K562 (cell line): ENCODE measurements at regions not wholly inside any gene's neighbourhood (a gene's known extent, or its start where the extent isn't known, plus 50 kb on each side); places are given as distances from the start of the nearest gene placed in this dataset.
A peak's percentile ranks its signal among the peaks of the same experiment; 100 is the strongest.

ENCODE experiments used
- BCL6 ChIP-seq: fragments of 250-450 bp; sonication (Bioruptor Pico); IDR thresholded peaks from 2 replicates; pipeline ENCODE4 v1.4.0; 2020
- CC2D1A ChIP-seq: fragments of 450-650 bp; IDR thresholded peaks from 2 replicates; pipeline ENCODE4 v1.6.1; 2017; ENCODE audit warnings: mild to moderate bottlenecking
- CREM ChIP-seq: IDR thresholded peaks from 2 replicates; pipeline ENCODE4 v1.6.1; 2014; ENCODE audit warnings: antibody characterized with exemption, low read depth
- DPF2 ChIP-seq: fragments of 450-650 bp; IDR thresholded peaks from 2 replicates; pipeline ENCODE4 v1.6.1; 2016
- ESRRA ChIP-seq: fragments of 450-650 bp; IDR thresholded peaks from 2 replicates; pipeline ENCODE4 v1.6.1; 2014; ENCODE audit warnings: low read depth, mild to moderate bottlenecking, moderate library complexity, borderline replicate concordance
- FOXA1 ChIP-seq: fragments of 450-650 bp; IDR thresholded peaks from 2 replicates; pipeline ENCODE4 v1.6.1; 2016; ENCODE audit warnings: mild to moderate bottlenecking, borderline replicate concordance
- LCOR ChIP-seq: sonication (generic); formaldehyde crosslinking; IDR thresholded peaks from 2 replicates; pipeline ENCODE4 v1.8.0; 2022; ENCODE audit warnings: mild to moderate bottlenecking, missing genetic modification reagents
- LEF1 ChIP-seq: fragments of 450-650 bp; IDR thresholded peaks from 2 replicates; pipeline ENCODE4 v1.6.1; 2016; ENCODE audit warnings: mild to moderate bottlenecking
- NFATC3 ChIP-seq: fragments of 450-650 bp; IDR thresholded peaks from 2 replicates; pipeline ENCODE4 v1.6.1; 2017; ENCODE audit warnings: mild to moderate bottlenecking
- SMAD3 ChIP-seq: fragments of 450-650 bp; formaldehyde crosslinking; conservative IDR thresholded peaks from 2 replicates; pipeline ENCODE4 v1.4.0; 2020; ENCODE audit warnings: mild to moderate bottlenecking
- SPI1 ChIP-seq: IDR thresholded peaks from 2 replicates; pipeline ENCODE4 v1.6.1; 2011; ENCODE audit warnings: low read depth, low read length, control low read depth, borderline replicate concordance
- TF ChIP-seq, protein P1 (sequence below), 2 experiments: fragments of 450-650 bp; formaldehyde crosslinking in 1 of 2; IDR thresholded peaks; 2 replicates each; pipeline versions ENCODE4 v1.4.0 to v1.6.1; 2014 to 2020; ENCODE audit warnings: mild to moderate bottlenecking in 2 of 2, borderline replicate concordance in 1 of 2, low read depth in 1 of 2
- TF ChIP-seq, protein P2 (sequence below): sonication (generic); formaldehyde crosslinking; IDR thresholded peaks from 2 replicates; pipeline ENCODE4 v1.8.1; 2023; ENCODE audit warnings: mild to moderate bottlenecking, missing genetic modification reagents
- TF ChIP-seq, protein P3 (sequence below): fragments of 450-650 bp; IDR thresholded peaks from 2 replicates; pipeline ENCODE4 v1.6.1; 2016
- TF ChIP-seq, protein P4 (sequence below): fragments of 450-650 bp; IDR thresholded peaks from 2 replicates; pipeline ENCODE4 v1.6.1; 2016; ENCODE audit warnings: missing biosample characterization, missing genetic modification characterization
- TF ChIP-seq, protein P5 (sequence below), 2 experiments: fragments of 450-650 bp; IDR thresholded peaks; 2 replicates each; pipeline ENCODE4 v1.6.1; 2016

- TF ChIP-seq, protein P1, sequence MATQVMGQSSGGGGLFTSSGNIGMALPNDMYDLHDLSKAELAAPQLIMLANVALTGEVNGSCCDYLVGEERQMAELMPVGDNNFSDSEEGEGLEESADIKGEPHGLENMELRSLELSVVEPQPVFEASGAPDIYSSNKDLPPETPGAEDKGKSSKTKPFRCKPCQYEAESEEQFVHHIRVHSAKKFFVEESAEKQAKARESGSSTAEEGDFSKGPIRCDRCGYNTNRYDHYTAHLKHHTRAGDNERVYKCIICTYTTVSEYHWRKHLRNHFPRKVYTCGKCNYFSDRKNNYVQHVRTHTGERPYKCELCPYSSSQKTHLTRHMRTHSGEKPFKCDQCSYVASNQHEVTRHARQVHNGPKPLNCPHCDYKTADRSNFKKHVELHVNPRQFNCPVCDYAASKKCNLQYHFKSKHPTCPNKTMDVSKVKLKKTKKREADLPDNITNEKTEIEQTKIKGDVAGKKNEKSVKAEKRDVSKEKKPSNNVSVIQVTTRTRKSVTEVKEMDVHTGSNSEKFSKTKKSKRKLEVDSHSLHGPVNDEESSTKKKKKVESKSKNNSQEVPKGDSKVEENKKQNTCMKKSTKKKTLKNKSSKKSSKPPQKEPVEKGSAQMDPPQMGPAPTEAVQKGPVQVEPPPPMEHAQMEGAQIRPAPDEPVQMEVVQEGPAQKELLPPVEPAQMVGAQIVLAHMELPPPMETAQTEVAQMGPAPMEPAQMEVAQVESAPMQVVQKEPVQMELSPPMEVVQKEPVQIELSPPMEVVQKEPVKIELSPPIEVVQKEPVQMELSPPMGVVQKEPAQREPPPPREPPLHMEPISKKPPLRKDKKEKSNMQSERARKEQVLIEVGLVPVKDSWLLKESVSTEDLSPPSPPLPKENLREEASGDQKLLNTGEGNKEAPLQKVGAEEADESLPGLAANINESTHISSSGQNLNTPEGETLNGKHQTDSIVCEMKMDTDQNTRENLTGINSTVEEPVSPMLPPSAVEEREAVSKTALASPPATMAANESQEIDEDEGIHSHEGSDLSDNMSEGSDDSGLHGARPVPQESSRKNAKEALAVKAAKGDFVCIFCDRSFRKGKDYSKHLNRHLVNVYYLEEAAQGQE (IDR thresholded peaks at IDR 0.05; ENCODE audit: borderline replicate concordance), result peak; percentile 66; the same call in 1 of the 2 replicates
- TF ChIP-seq, protein P1 (CRISPR knock-in tag; IDR thresholded peaks at IDR 0.05; ENCODE audit: low read depth), result no peak
- peak; percentile 56; the same call in 1 of the 2 replicates for TF ChIP-seq SPI1
- peak; percentile 94 for TF ChIP-seq DPF2
- TF ChIP-seq CREM, result peak; percentile 79
- TF ChIP-seq, protein P2, sequence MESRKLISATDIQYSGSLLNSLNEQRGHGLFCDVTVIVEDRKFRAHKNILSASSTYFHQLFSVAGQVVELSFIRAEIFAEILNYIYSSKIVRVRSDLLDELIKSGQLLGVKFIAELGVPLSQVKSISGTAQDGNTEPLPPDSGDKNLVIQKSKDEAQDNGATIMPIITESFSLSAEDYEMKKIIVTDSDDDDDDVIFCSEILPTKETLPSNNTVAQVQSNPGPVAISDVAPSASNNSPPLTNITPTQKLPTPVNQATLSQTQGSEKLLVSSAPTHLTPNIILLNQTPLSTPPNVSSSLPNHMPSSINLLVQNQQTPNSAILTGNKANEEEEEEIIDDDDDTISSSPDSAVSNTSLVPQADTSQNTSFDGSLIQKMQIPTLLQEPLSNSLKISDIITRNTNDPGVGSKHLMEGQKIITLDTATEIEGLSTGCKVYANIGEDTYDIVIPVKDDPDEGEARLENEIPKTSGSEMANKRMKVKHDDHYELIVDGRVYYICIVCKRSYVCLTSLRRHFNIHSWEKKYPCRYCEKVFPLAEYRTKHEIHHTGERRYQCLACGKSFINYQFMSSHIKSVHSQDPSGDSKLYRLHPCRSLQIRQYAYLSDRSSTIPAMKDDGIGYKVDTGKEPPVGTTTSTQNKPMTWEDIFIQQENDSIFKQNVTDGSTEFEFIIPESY (CRISPR knock-in tag), result 0 out of 2 replicates have a peak, but pooled peaks have one; percentile 17
- TF ChIP-seq NFATC3, result peak; percentile 63; the same call in 1 of the 2 replicates
- peak; percentile 97 for TF ChIP-seq CC2D1A
- peak; percentile 60; the same call in 1 of the 2 replicates for TF ChIP-seq LEF1
- peak; percentile 46; the same call in 1 of the 2 replicates for TF ChIP-seq FOXA1
- TF ChIP-seq LCOR, result peak; percentile 72; the same call in 1 of the 2 replicates
- no peak for TF ChIP-seq BCL6 (CRISPR knock-in tag)
- peak; percentile 96 for TF ChIP-seq ESRRA
- TF ChIP-seq, protein P3, sequence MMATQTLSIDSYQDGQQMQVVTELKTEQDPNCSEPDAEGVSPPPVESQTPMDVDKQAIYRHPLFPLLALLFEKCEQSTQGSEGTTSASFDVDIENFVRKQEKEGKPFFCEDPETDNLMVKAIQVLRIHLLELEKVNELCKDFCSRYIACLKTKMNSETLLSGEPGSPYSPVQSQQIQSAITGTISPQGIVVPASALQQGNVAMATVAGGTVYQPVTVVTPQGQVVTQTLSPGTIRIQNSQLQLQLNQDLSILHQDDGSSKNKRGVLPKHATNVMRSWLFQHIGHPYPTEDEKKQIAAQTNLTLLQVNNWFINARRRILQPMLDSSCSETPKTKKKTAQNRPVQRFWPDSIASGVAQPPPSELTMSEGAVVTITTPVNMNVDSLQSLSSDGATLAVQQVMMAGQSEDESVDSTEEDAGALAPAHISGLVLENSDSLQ, result peak; percentile 86
- TF ChIP-seq SMAD3 (CRISPR knock-in tag), result 0 out of 2 replicates have a peak, but pooled peaks have one; percentile 21
- TF ChIP-seq, protein P4, sequence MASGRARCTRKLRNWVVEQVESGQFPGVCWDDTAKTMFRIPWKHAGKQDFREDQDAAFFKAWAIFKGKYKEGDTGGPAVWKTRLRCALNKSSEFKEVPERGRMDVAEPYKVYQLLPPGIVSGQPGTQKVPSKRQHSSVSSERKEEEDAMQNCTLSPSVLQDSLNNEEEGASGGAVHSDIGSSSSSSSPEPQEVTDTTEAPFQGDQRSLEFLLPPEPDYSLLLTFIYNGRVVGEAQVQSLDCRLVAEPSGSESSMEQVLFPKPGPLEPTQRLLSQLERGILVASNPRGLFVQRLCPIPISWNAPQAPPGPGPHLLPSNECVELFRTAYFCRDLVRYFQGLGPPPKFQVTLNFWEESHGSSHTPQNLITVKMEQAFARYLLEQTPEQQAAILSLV (tag), result no peak
- TF ChIP-seq, protein P5, sequence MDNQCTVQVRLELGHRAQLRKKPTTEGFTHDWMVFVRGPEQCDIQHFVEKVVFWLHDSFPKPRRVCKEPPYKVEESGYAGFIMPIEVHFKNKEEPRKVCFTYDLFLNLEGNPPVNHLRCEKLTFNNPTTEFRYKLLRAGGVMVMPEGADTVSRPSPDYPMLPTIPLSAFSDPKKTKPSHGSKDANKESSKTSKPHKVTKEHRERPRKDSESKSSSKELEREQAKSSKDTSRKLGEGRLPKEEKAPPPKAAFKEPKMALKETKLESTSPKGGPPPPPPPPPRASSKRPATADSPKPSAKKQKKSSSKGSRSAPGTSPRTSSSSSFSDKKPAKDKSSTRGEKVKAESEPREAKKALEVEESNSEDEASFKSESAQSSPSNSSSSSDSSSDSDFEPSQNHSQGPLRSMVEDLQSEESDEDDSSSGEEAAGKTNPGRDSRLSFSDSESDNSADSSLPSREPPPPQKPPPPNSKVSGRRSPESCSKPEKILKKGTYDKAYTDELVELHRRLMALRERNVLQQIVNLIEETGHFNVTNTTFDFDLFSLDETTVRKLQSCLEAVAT (IDR thresholded peaks at IDR 0.05), result peak; percentile 64 to 74
Measured at GRCh38 chr7:138243430-138243829, 167.2 kb downstream of the AKR1D1 start (continued).
